ENCODE measurements at regions not wholly inside any gene's neighbourhood (a gene's known extent, or its start where the extent isn't known, plus 50 kb on each side); places are given as distances from the start of the nearest gene placed in this dataset.

DNA sequence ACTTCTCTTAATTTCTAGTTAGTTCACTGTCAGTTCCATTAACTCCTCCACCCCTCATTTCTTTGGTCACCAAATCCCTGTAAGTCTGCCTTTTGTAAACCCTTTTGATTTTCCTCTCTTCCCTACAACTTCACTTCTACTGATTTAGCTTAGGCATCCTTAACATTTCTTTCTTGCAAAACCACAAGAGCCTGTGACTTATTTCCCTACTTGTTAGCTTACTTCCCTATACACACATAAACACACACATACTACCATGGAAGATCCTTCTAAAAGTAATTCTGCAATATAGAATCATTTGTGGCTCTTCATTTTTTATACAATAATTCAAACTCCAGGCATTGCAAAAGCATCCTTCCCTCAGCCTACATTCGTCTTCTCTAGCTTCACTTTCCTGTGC, 494.3 kb upstream of the USP15 start:
- TF ChIP-seq, protein P1, sequence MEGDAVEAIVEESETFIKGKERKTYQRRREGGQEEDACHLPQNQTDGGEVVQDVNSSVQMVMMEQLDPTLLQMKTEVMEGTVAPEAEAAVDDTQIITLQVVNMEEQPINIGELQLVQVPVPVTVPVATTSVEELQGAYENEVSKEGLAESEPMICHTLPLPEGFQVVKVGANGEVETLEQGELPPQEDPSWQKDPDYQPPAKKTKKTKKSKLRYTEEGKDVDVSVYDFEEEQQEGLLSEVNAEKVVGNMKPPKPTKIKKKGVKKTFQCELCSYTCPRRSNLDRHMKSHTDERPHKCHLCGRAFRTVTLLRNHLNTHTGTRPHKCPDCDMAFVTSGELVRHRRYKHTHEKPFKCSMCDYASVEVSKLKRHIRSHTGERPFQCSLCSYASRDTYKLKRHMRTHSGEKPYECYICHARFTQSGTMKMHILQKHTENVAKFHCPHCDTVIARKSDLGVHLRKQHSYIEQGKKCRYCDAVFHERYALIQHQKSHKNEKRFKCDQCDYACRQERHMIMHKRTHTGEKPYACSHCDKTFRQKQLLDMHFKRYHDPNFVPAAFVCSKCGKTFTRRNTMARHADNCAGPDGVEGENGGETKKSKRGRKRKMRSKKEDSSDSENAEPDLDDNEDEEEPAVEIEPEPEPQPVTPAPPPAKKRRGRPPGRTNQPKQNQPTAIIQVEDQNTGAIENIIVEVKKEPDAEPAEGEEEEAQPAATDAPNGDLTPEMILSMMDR (optimal IDR thresholded peaks at IDR 0.05 in 1 of 3, IDR thresholded peaks at IDR 0.05 in 1 of 3, conservative IDR thresholded peaks at IDR 0.05 in 1 of 3; ENCODE audit: extremely low read depth in 1 of 3, insufficient read depth in 2 of 3, low read length in 3 of 3), result no peak
- TF ChIP-seq EZH2 (IDR thresholded peaks at IDR 0.05; ENCODE audit: low read length), result no peak
